LHCN-M2 (cell line): ENCODE measurements at regions not wholly inside any gene's neighbourhood (a gene's known extent, or its start where the extent isn't known, plus 50 kb on each side); places are given as distances from the start of the nearest gene placed in this dataset.
"Not testable (repeated sequence)": the region's sequence is repeated elsewhere in the genome, so short reads cannot be mapped to it uniquely, and the experiment has no call there.

Experiments
- DNase-seq: peaks from one replicate; pipeline ENCODE4 v3.0.0-alpha.2; 2012; ENCODE audit warnings: low read depth

DNA sequence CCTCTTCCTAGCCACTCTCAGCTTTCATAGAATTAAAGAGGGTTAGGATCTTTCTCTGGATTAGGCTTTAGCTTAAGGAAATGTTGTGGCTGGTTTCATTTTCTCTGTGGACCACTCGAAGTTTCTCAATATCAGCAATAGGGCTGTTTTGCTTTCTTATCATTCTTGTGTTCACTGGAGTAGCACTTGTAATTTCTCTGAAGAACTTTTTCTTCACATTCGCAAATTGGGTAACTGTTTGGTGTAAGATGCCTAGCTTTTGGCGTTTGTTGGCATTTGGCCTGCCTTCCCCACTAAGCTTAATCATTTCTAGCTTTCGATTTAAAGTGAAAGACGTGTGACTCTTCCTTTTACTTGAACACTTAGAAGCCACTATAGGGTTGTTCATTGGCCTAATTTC, 210.8 kb upstream of the PROX1 start:
- no peak for DNase-seq

DNA sequence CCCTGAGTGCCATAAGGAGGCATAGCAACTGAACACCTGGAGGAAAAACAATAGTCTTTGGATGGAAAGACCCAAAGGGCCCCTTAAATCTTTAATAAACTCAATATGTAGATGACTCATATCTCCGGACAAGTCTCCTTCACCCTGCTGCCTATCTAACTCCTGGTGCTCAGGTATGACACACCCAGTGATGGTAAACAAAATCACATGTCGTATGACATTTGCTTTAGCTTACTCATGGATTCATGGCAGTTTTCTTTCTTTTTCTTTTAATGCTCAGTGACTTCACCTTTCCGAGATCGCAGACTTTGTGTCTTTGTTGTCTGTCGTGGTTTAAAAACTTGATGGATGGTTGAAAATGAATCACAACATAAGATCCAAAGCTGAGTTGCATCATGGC, 208.5 kb upstream of the PROX1 start:
- no peak for DNase-seq

DNA sequence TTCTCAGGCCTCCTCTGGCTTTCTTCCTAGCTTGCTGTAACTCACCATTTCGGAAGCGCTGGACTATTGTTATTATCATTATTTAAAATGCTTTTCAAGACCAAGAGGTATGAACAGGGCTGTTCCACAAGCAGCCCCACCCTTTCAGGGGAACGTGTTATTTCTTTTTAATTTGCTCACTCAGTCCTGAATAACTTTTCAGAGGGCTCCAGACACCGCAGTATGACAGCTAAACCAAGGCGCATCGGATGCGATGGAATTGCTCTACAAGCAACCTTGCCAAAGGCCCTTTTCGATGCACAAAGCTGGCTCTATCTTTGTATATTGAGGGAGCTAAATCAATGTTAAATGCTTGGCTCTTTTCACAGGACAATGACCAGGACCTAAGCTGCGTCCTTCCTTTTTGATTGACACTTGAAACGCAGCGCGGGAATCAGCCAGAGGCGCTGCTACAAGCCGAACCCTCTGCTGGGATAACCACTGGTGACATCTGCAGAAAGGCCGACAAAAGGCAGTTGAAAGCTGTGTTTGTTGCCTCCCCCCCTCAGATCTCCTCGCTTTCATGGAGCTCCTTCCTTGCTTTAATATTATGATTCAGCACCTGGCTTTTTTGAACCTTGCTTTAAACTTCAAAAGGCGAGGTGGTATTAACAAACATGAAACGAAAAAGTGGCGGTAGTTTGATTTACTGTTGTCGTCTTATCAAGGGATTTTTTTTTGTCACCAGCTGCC, 204.7 kb upstream of the PROX1 start:
- no peak for DNase-seq

DNA sequence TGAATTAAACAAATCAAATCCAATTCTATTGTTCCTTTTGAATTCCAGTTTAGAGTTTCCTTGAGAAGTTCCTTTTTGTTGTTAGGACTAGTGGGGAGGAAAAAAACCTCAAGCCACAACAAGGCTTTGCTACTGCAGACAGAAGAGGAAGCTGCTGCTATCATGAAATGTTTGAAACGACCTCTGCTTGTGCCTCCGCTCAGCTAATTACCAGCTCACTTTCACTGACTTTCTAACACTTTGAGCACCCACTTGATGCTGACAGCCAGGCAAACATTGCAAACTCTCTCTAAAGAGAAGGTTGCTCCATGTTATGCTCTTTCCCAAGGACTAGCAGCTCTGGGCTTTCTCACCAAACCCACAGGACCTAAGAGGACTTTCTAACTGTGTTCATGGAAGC, 203.9 kb upstream of the PROX1 start:
- no peak for DNase-seq

DNA sequence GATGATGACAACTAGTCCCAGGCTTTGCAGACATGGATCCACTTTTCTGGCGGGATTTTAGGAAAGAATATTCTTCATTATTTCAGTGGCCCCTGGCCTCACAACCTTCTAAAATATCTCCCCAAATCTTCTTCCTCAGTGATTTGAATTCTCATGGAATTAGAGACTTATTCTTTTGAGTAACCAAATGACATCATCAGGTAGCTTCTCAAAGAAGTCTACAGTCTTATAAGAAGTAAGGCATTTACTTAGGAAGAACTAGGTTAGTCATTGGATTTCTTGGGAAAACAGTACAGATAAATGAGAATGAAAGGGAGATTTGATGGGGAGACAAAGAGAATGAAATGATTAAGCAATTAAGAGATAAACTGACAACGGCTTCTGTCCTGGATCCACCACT, 201.1 kb upstream of the PROX1 start:
- no peak for DNase-seq

DNA sequence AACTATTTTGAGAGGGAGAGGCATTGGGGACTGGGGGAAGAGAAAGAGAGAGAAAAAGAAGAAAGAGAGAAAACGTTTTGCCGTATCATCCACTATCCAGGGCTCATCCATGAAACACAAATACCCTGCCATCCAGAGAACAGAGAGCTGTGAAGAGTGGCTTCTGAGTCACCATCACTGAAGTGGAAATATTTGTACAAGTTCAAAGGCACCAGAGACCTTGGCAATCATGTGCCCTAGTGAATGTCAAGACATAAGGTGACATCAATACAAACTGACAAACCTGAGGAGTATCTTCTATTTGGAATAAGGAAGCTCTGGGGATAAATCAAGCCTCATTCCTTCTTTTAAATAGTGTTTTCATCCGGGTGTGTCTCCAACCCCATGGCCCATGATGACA, 197.2 kb upstream of the PROX1 start:
- DNase-seq, result no peak

DNA sequence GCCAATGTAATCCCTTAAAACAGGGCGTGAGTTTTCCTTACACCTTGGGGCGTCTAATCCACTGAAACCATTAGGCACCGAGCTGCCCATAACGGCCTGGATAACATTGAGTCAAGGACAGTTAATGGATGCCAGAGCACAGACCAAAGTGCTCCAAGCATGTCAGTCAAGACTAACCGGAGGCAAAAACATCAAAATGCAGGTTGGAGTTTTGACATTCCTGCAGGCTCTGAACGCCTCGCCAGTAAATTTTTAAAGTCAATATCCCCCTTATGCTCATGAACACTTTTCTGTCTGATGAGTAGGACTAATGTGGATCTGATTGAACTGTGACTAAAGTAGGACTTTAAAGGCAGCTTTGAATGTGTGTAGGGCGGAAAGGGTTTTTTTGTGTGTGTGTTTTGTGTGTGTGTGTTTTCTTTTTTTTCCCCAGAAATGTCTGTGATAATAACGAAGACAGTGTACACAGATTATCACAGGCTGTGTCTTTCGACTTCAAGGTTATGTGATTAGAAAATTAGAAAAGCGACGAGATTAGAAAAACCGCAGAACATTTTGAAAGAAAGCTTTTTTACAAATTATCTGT, 194.2 kb upstream of the PROX1 start:
- no peak for DNase-seq

DNA sequence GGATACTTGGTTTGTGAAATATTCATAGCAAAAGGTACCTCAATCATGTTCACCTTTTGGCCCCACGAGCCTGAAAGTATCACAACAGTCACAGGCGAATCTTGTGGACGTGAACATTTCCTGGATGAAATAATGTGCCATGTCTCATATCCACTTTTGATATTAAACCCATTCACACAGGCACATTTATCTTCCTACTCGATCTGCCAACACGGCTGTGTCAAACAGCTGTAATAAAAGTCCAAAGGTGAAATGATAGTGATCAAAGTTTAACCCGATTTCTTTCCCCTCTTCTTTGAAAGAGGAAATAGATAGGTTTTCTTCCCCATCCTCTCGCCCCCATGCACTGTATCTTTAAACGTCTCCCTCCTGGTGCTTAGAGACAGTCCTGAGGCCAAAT, 191.2 kb upstream of the PROX1 start:
- no peak for DNase-seq

DNA sequence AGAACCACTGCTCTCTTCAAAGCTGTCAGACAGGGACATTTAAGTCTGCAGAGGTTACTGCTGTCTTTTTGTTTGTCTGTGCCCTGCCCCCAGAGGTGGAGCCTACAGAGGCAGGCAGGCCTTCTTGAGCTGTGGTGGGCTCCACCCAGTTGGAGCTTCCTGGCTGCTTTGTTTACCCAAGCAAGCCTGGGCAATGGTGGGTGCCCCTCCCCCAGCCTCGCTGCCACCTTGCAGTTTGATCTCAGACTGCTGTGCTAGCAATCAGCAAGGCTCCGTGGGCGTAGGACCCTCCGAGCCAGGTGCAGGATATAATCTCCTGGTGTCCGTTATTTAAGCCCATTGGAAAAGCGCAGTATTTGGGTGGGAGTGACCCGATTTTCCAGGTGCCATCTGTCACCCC, 179.5 kb upstream of the PROX1 start:
- not testable (repeated sequence) for DNase-seq

DNA sequence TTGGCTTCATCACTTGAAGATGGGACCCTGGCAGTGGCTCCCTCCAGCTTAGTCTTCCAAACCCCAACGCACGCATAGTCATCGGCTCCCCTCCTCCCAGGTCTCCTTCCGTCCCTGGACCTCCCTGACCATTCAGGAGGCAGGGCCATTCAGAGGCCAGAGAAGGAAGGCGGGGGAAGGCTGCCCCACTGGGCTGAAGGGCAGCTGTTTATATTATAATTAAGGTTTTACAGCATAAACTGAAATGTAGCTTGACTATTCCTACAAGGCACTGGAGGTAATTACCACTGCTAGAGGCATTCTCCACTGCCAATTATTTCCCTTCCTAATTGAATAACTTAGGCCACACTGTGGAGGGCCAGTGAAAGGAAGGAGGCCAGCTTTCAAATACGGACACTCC, 170.6 kb upstream of the PROX1 start:
- DNase-seq, result no peak

DNA sequence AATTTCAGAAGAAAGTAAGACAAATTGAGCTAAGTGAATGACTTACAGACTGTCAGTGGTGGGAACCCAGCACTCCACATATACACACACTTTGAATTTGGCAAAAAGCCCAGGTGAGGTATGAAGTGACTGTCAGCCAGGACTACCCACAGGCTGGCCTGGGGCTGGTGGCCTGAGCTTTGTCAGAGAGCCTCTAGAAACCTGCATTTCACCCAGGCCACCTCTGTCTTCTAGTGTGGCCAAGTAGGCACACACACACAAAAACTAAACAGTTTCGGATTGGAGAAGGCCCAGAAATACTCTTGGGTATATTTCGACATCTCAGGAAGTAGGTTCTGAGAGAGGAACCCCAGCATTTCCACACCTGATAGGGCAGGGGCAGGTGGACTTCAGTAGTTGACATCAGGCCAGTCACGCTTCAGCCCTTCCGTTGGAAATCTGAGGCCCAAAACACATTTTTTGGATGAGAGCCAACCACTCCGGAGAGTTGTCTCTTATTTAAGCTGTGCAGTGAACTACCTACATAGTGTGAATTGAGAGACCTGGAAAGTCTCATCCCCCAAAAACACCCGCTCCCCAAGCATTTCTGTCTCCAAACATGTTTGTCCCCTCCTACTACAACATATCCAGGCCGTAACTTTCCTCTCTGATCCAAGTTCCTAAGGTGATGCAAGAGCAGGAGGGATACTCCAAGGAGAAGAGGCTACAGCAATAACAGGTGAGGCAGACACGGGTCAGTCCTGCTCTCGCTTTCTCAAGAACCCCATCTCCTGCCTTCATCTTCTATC, 167.2 kb upstream of the PROX1 start:
- DNase-seq, result no peak

DNA sequence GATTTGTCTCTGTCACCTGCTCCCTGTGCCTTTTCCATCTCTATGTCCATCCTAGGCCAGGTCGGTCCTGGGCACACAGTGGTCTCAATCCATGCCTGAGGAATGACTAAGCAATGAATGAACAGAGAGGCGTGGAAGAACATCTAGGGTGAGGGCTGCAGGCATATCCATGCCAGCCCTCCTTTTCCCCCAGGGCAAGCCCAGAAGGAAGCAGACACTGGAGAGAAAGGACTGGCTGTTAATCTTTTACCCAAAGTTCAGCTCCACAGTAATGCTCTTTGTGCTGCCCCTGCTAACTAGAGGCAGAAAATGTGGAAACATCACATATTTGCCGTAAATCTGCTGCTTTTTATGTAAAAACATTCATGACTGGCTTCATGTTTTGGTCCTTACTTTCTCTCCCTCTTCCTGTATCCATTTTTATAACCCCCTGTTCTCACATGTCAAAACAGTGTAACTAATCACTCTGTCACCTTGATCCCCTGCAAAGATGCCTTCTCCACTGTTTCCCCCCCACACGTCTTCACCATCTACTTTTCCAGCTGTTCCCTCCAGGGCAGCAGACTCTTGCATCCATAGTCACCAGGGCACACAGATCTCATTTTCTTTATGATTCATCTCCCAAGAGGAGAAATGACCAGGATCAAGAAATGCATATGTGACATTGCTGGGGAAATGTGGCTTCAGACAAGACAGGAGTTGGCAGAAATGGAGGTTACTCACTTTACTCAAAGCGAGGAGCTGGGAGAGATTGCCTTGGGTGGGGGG, 166.4 kb upstream of the PROX1 start:
- DNase-seq, result no peak

DNA sequence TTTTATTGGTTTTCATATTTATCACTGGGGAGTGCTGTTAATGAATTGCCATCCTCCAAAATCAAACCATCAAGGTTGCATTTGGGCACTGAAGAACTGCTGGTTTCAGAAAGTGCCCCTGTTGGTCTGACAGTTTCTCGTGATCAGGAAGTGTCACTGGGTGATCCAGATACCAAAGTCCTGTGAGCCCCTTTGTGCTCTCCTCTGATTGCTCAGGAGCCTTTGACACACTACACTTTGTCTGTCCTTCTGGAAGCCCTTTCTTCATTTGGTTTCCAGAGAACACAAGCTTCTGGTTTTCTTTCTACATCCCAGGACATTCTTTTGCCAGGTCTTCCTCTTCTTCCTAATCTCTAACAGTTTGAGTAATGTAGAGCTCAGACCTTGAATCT, 165.8 kb upstream of the PROX1 start:
- no peak for DNase-seq

DNA sequence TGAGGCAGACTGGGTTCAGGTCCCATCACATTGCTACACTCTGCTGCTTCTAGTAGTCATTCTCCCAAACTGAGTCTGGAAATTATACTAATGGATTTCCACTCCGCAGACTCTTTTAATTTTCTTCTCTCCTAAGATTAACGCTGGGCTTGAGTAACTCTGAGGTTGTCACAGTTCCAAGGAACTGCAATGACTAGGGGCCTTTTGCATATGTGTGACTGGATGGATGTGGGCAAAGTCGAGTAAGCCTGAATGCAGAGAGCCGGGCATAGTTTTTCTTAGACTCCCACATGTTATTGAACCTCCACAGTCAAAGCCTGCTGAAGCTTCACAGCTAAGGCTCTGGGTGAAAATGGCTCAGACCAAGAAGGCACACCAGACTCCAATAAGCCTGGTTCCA, 160.9 kb upstream of the PROX1 start:
- no peak for DNase-seq

DNA sequence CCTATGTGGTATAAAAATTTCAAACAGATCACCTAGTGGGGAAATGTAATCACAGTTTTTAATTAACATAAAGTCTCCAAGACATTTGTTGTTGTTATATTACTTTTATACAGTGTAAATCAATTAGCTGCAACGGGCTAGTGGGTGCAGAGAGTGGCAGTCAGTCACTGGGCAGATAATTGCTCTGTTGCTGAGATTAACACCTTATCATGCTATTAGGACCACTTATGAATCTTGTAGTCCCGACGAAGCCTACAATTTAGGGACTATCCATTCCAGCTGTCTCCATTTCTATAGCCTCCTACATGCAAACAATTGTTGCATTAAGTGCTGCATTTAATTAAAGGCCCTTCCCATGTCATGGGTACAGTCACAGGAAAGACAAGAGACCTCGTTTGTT, 158.9 kb upstream of the PROX1 start:
- no peak for DNase-seq

DNA sequence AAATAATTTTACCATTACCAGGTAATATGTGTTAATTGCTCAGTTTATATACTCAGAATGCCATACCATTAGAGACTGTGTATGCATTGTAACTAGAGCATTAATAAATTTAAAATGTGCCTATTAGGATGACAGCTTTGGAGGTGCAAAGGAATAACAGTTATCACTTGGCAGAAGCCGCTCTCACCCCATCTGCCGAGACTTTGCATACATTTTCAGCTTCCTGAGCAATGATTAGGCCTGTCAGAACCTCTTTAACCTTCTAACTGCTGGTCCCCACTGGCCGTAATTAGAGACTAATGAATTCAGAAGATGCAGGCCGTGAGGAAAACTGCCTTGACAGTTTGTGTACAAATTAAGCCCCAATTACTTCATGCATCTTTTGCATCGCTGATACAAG, 158.0 kb upstream of the PROX1 start:
- DNase-seq, result no peak

DNA sequence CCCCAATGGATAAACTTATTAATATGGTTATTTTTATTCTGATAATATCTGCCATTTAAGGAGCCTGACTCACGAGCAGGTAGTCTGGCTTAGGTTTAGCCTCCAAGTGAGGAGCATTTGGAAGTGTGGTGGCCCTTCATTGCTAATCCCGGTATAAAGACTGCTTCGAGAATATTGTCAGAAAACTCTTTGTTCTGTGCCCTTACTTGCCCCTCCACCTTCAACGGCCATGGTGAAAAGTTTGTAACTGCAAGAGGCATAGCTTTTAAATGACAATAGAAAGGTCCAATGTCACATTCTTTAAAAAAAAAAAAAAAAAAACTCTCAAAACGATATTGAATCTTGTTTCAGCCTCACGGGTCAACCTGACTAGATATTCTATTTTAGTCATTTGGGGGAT, 157.4 kb upstream of the PROX1 start:
- no peak for DNase-seq

DNA sequence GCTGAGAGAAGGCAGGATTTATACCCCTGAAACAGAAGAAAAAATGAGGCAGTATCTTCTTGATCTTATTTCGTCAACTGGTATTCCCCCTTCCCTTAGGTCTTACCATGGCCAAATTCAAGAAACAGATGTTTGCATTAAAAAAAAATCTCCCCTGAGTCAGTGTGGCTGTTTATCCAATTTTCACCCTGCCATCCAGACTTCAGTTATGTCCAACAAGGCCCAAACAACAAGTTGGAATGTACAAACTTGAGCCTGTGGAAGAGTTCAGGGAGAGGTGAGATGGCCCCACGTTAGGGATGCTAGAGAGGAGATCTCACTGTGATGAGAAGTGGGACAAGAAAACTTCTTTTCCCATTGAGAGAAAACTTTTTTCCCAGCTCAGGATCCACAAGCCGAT, 147.2 kb upstream of the PROX1 start:
- DNase-seq, result no peak

DNA sequence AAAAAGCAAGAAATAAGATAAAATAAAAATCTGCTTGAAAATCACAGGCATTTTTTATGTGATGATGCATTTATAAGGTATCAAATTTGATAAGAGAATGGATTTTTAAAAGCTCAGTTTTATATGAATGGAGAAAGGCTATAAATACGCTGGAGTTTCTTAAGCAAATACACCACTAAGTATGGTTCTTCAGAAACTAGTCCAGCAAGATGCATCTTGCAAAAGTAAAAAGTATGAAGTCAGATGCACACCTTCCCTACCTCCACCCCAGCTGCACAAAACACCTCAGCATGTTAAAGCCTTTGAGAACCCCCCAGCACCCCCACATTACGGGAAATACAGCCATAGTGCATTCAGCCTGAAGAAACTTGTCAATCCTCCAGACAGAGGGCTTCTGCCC, 143.1 kb upstream of the PROX1 start:
- DNase-seq, result no peak

DNA sequence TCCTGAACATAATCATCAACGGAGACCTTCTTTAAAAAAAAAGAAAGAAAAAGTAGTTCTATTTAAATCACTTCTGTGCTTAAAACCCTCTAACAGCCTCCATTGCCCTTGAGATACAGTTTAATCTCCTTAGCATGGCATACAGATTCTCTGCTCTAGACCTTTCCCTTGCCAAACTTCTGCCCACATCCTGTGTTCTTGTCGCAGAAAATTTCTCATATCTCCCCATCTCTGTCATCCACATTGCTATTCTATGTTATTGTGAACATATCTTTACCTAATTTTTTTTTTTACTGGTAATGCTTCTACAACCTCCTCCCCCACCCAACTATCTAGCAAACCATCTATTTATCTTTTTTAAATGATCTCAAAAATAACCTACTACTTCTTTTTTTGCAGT, 135.7 kb upstream of the PROX1 start:
- no peak for DNase-seq

DNA sequence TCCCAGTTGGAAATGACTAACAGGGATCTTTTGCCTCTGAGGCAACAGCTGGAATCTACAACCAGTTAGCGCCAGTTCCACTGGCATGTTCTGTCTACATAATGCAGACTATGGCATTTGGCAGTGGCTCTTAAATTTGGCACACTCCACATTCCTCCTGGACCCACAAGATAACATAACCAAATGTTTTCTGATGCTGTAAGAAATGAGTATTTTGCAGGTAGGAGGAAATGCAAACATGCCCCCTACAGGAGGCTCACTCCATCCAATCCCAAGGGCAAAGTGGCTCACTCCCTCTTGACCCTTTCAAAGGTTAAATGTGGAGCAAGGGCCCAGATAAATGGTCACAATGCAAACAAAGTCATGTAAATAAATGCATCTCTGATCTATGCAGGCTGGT, 129.2 kb upstream of the PROX1 start:
- DNase-seq, result no peak

DNA sequence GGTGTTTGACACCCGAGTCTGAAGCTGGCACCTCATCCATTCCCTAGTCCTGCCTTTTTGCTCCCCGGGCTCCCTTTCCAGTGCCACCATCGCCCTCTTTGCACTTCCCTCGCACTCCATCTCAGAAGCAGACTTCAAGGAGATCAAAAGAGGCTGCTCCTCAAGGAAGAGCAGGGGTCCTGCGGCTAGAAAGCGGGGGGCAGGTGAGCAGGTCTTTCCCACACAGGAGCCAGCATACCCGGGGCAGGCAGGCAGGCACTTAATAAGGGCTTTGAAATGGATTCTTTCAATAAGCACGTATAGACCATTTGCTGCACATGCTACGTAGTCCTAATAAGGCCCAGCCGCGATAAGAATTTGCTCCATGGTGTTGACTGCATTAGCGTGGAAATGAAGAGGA, 125.9 kb upstream of the PROX1 start:
- DNase-seq, result no peak
